ENCODE measurements at regions not wholly inside any gene's neighbourhood (a gene's known extent, or its start where the extent isn't known, plus 50 kb on each side); places are given as distances from the start of the nearest gene placed in this dataset.

GRCh38 chr4:83724485-83725335 is 188.8 kb downstream of the GPAT3 start:
- in situ Hi-C loops (cut with MboI; ENCODE audit: low pct_unique_long_range_greater_than_20kb, low sequenced_read_pairs), result no loop called here
- no peak for DNase-seq

GRCh38 chr4:83723609-83724008 is 187.7 kb downstream of the GPAT3 start:
- peak; percentile 29 for DNase-seq
- in situ Hi-C loops (cut with MboI; ENCODE audit: low pct_unique_long_range_greater_than_20kb, low sequenced_read_pairs), result no loop called here

- in situ Hi-C loops (cut with MboI; ENCODE audit: low pct_unique_long_range_greater_than_20kb, low sequenced_read_pairs), result no loop called here
- DNase-seq, result no peak
Measured at GRCh38 chr4:83722730-83723269, 186.9 kb downstream of the GPAT3 start.

- in situ Hi-C loops (cut with MboI; ENCODE audit: low pct_unique_long_range_greater_than_20kb, low sequenced_read_pairs), result no loop called here
- no peak for DNase-seq
Measured at GRCh38 chr4:83716874-83717273, 181.0 kb downstream of the GPAT3 start.

GRCh38 chr4:83712890-83713289 is 177.0 kb downstream of the GPAT3 start:
- in situ Hi-C loops (cut with MboI; ENCODE audit: low pct_unique_long_range_greater_than_20kb, low sequenced_read_pairs), result no loop called here

GRCh38 chr4:83709627-83710026 is 173.7 kb downstream of the GPAT3 start:
- in situ Hi-C loops (cut with MboI; ENCODE audit: low pct_unique_long_range_greater_than_20kb, low sequenced_read_pairs), result no loop called here
- no peak for DNase-seq

More at GRCh38 chr4:83712890-83713289, 177.0 kb downstream of the GPAT3 start:
- no peak for DNase-seq

- DNase-seq, result no peak
- in situ Hi-C loops (cut with MboI; ENCODE audit: low pct_unique_long_range_greater_than_20kb, low sequenced_read_pairs), result no loop called here
Measured at GRCh38 chr4:83708500-83709175, 172.7 kb downstream of the GPAT3 start.

GRCh38 chr4:83704786-83705185 is 168.9 kb downstream of the GPAT3 start:
- in situ Hi-C loops (cut with MboI; ENCODE audit: low pct_unique_long_range_greater_than_20kb, low sequenced_read_pairs), result no loop called here

GRCh38 chr4:83703752-83704151 is 167.8 kb downstream of the GPAT3 start:
- no peak for DNase-seq
- in situ Hi-C loops (cut with MboI; ENCODE audit: low pct_unique_long_range_greater_than_20kb, low sequenced_read_pairs), result no loop called here

More at GRCh38 chr4:83704786-83705185, 168.9 kb downstream of the GPAT3 start:
- no peak for DNase-seq

GRCh38 chr4:83701041-83701440 is 165.1 kb downstream of the GPAT3 start:
- no peak for DNase-seq
- in situ Hi-C loops (cut with MboI; ENCODE audit: low pct_unique_long_range_greater_than_20kb, low sequenced_read_pairs), result no loop called here

- in situ Hi-C loops (cut with MboI; ENCODE audit: low pct_unique_long_range_greater_than_20kb, low sequenced_read_pairs), result no loop called here
Measured at GRCh38 chr4:83699358-83699757, 163.4 kb downstream of the GPAT3 start.

GRCh38 chr4:83692028-83692427 is 156.1 kb downstream of the GPAT3 start:
- no peak for DNase-seq
- in situ Hi-C loops (cut with MboI; ENCODE audit: low pct_unique_long_range_greater_than_20kb, low sequenced_read_pairs), result no loop called here

More at GRCh38 chr4:83699358-83699757, 163.4 kb downstream of the GPAT3 start:
- no peak for DNase-seq

GRCh38 chr4:83686166-83686565 is 150.3 kb downstream of the GPAT3 start:
- in situ Hi-C loops (cut with MboI; ENCODE audit: low pct_unique_long_range_greater_than_20kb, low sequenced_read_pairs), result no loop called here
- no peak for DNase-seq

- no peak for DNase-seq
- in situ Hi-C loops (cut with MboI; ENCODE audit: low pct_unique_long_range_greater_than_20kb, low sequenced_read_pairs), result no loop called here
Measured at GRCh38 chr4:83679692-83680091, 143.8 kb downstream of the GPAT3 start.

- DNase-seq, result no peak
- in situ Hi-C loops (cut with MboI; ENCODE audit: low pct_unique_long_range_greater_than_20kb, low sequenced_read_pairs), result no loop called here
Measured at GRCh38 chr4:83679254-83679653, 143.3 kb downstream of the GPAT3 start.

GRCh38 chr4:83677656-83678055 is 141.7 kb downstream of the GPAT3 start:
- no peak for DNase-seq
- in situ Hi-C loops (cut with MboI; ENCODE audit: low pct_unique_long_range_greater_than_20kb, low sequenced_read_pairs), result no loop called here

GRCh38 chr4:83664741-83665140 is 128.8 kb downstream of the GPAT3 start:
- DNase-seq, result no peak
- in situ Hi-C loops (cut with MboI; ENCODE audit: low pct_unique_long_range_greater_than_20kb, low sequenced_read_pairs), result no loop called here

GRCh38 chr4:83664071-83664470 is 128.2 kb downstream of the GPAT3 start:
- in situ Hi-C loops (cut with MboI; ENCODE audit: low pct_unique_long_range_greater_than_20kb, low sequenced_read_pairs), result no loop called here
- DNase-seq, result no peak

- no peak for DNase-seq
- in situ Hi-C loops (cut with MboI; ENCODE audit: low pct_unique_long_range_greater_than_20kb, low sequenced_read_pairs), result no loop called here
Measured at GRCh38 chr4:83662204-83662603, 126.3 kb downstream of the GPAT3 start.

- DNase-seq, result no peak
- in situ Hi-C loops (cut with MboI; ENCODE audit: low pct_unique_long_range_greater_than_20kb, low sequenced_read_pairs), result no loop called here
Measured at GRCh38 chr4:83661359-83661758, 125.5 kb downstream of the GPAT3 start.

All from KBM-7 (cell line).